ENCODE measurements at regions not wholly inside any gene's neighbourhood (a gene's known extent, or its start where the extent isn't known, plus 50 kb on each side); places are given as distances from the start of the nearest gene placed in this dataset.

GRCh38 chr22:40116496-40117200 is 61.1 kb upstream of the TNRC6B start (continued):
- no peak for TF ChIP-seq BRCA1 (IDR thresholded peaks at IDR 0.05; ENCODE audit: low read depth, low read length)
